Transverse colon (tissue), 4 donors: ENCODE measurements at regions not wholly inside any gene's neighbourhood (a gene's known extent, or its start where the extent isn't known, plus 50 kb on each side); places are given as distances from the start of the nearest gene placed in this dataset.
A peak's percentile ranks its signal among the peaks of the same experiment; 100 is the strongest.
"Not testable (repeated sequence)": the region's sequence is repeated elsewhere in the genome, so short reads cannot be mapped to it uniquely, and the experiment has no call there.

Source experiments
- DNase-seq: peaks from one replicate; pipeline ENCODE4 v3.0.0-alpha.2; 2019
- H3K27ac ChIP-seq, 4 donors: fragments of 200-600 bp; sonication (generic); 2 replicates each; pipeline ENCODE4 v1.5.1; 2016 to 2018; ENCODE audit warnings: inconsistent platforms in 4 of 4
- H3K27me3 ChIP-seq: fragments of 200-600 bp; sonication (generic); 2 replicates; pipeline ENCODE4 v1.5.1; 2017; ENCODE audit warnings: inconsistent platforms
- H3K36me3 ChIP-seq, 4 donors: fragments of 200-600 bp; sonication (generic); 2 replicates each; pipeline ENCODE4 v1.5.1; 2017 to 2019; ENCODE audit warnings: inconsistent platforms in 4 of 4
- H3K4me1 ChIP-seq, 4 donors: fragments of 200-600 bp; sonication (generic); 2 replicates each; pipeline ENCODE4 v1.5.1; 2017 to 2020; ENCODE audit warnings: inconsistent platforms in 4 of 4
- H3K4me3 ChIP-seq, 4 donors: fragments of 200-600 bp; sonication (generic); 1 replicate in 1 of 4; 2 replicates in 3 of 4; pipeline versions ENCODE4 v1.5.1 to v1.6.1; 2017 to 2019; ENCODE audit warnings: inconsistent platforms in 4 of 4
- H3K9me3 ChIP-seq, 2 donors: fragments of 200-600 bp; sonication (generic); 2 replicates each; pipeline ENCODE4 v1.5.1; 2017 to 2019; ENCODE audit warnings: inconsistent platforms in 2 of 2
- CTCF ChIP-seq, 5 experiments: fragments of 200-600 bp in 3 of 5; fragments of 450-650 bp in 2 of 5; sonication (generic) in 3 of 5; IDR thresholded peaks; 1 replicate in 2 of 5; 2 replicates in 3 of 5; pipeline ENCODE4 v1.5.1; 2016 to 2017; ENCODE audit warnings: antibody characterized with exemption in 5 of 5, inconsistent platforms in 3 of 5, mild to moderate bottlenecking in 2 of 5, moderate library complexity in 1 of 5
- EP300 ChIP-seq: sonication (generic); formaldehyde crosslinking; IDR thresholded peaks from one replicate; pipeline ENCODE4 v1.6.1; 2017; ENCODE audit warnings: antibody characterized with exemption, low read depth
- POLR2A ChIP-seq: fragments of 450-650 bp; IDR thresholded peaks from one replicate; pipeline ENCODE4 v1.6.1; 2016; ENCODE audit warnings: antibody characterized with exemption, mild to moderate bottlenecking, moderate library complexity
- POLR2AphosphoS5 ChIP-seq, 3 donors: sonication (generic); formaldehyde crosslinking; IDR thresholded peaks; one replicate each; pipeline ENCODE4 v1.6.1; 2016; ENCODE audit warnings: antibody characterized with exemption in 3 of 3
- WGBS, 2 donors: methylation state at CpG; one replicate each; pipeline ENCODE4 v1.1.5; 2018; ENCODE audit warnings: low coverage in 1 of 2; 5-methylcytosine and 5-hydroxymethylcytosine counted together
- in situ Hi-C, 4 donors: fragments of 200-750 bp; cut with MboI; loops; one replicate each; pipeline versions ENCODE4 v1.15.0 to v1.15.1; 2017; ENCODE audit warnings: low sequenced_read_pairs in 3 of 4, low pct_ligation_motif_present in 1 of 4, low pct_unique_long_range_greater_than_20kb in 1 of 4
- intact Hi-C: fragments of 100-400 bp; cut with DNase I; formaldehyde crosslinking; loops from one replicate; pipeline ENCODE4 v1.15.1; 2023; ENCODE audit warnings: low total_unique reads

GRCh38 chrX:69424910-69425309 lies 79.2 kb upstream of the NALF2 start:
- in situ Hi-C loops, result no loop called here
- no peak for DNase-seq
- H3K27me3 ChIP-seq, result no peaks in the 10 kb centered on the region
- no peak overlapping the region for H3K4me3 ChIP-seq
- intact Hi-C loops, result no loop called here
- no peak for TF ChIP-seq CTCF (IDR thresholded peaks at IDR 0.05)
- TF ChIP-seq EP300, result no peak
- no peak for TF ChIP-seq POLR2AphosphoS5 (IDR thresholded peaks at IDR 0.05)
- WGBS, 2 donors, result 45% methylated on average over 2 of the region's 2 CpGs; no CpG with 5 or more reads in 1 of the 2 donors
- no peaks in the 10 kb centered on the region for H3K9me3 ChIP-seq
- H3K27ac ChIP-seq, result no peak overlapping the region
- H3K4me1 ChIP-seq, result no peaks in the 10 kb centered on the region
- H3K36me3 ChIP-seq, result no peaks in the 10 kb centered on the region

- no peak for DNase-seq
Observed at GRCh38 chrX:69424161-69424560, 80.0 kb upstream of the NALF2 start.

GRCh38 chrX:69422208-69422607 lies 81.9 kb upstream of the NALF2 start:
- H3K36me3 ChIP-seq, in situ Hi-C loops, DNase-seq, H3K4me1 ChIP-seq, H3K4me3 ChIP-seq, H3K27ac ChIP-seq, H3K9me3 ChIP-seq, intact Hi-C loops, H3K27me3 ChIP-seq: not testable (repeated sequence)
- 94% methylated on average over 9 of the region's 19 CpGs; no CpG with 5 or more reads in 1 of the 2 donors for WGBS, 2 donors

More at GRCh38 chrX:69424161-69424560, 80.0 kb upstream of the NALF2 start:
- TF ChIP-seq POLR2AphosphoS5 (IDR thresholded peaks at IDR 0.05), result no peak
- peak in 3 of 5 experiments; percentile 6 to 12 (median 11) for TF ChIP-seq CTCF (IDR thresholded peaks at IDR 0.05)
- no peaks in the 10 kb centered on the region for H3K4me1 ChIP-seq
- H3K36me3 ChIP-seq, result no peaks in the 10 kb centered on the region
- no peak overlapping the region for H3K4me3 ChIP-seq
- no peak overlapping the region for H3K27ac ChIP-seq
- no peaks in the 10 kb centered on the region for H3K27me3 ChIP-seq
- no peaks in the 10 kb centered on the region for H3K9me3 ChIP-seq
- in situ Hi-C loops (no loop called here), intact Hi-C loops (no loop called here)

- intact Hi-C loops (no loop called here), in situ Hi-C loops (no loop called here)
- Histone ChIP-seq H3K27me3 (no peaks in the 10 kb centered on the region), H3K36me3 (no peaks in the 10 kb centered on the region), H3K4me3 (no peak overlapping the region), H3K27ac (no peak overlapping the region), H3K9me3 (no peaks in the 10 kb centered on the region), H3K4me1 (no peaks in the 10 kb centered on the region)
- no peak for TF ChIP-seq EP300
- TF ChIP-seq CTCF (IDR thresholded peaks at IDR 0.05), result no peak
- no peak for TF ChIP-seq POLR2A
- TF ChIP-seq POLR2AphosphoS5 (IDR thresholded peaks at IDR 0.05), result no peak
- WGBS, 2 donors, result 94% methylated on average over 1 of the region's 1 CpG; no CpG with 5 or more reads in 1 of the 2 donors
- DNase-seq, result no peak
Observed at GRCh38 chrX:69415698-69416097, 88.4 kb upstream of the NALF2 start.

- Histone ChIP-seq H3K27me3 (no peaks in the 10 kb centered on the region), H3K27ac (no peak overlapping the region), H3K36me3 (no peaks in the 10 kb centered on the region), H3K4me1 (no peaks in the 10 kb centered on the region), H3K4me3 (no peak overlapping the region), H3K9me3 (no peaks in the 10 kb centered on the region)
- no peak for TF ChIP-seq EP300
- no peak for TF ChIP-seq POLR2A
- TF ChIP-seq CTCF (IDR thresholded peaks at IDR 0.05), result no peak
- no peak for TF ChIP-seq POLR2AphosphoS5 (IDR thresholded peaks at IDR 0.05)
- DNase-seq, result no peak
- WGBS, 2 donors, result 89% methylated on average over 3 of the region's 3 CpGs; no CpG with 5 or more reads in 1 of the 2 donors
- intact Hi-C loops, result no loop called here
- in situ Hi-C loops, result no loop called here
Observed at GRCh38 chrX:69412661-69413060, 91.5 kb upstream of the NALF2 start.
